Endothelial cell of umbilical vein (primary cell): ENCODE measurements at regions not wholly inside any gene's neighbourhood (a gene's known extent, or its start where the extent isn't known, plus 50 kb on each side); places are given as distances from the start of the nearest gene placed in this dataset.

Experiments
- BruUV-seq: library from RNA; stranded (reverse); fragments of 400-500 nt; replicated peaks from 2 replicates; lab custom pipeline; 2021; lab: Mats Ljungman, UMichigan
- CTCF ChIA-PET: fragments of 300-600, 350-600 bp; sonication (Branson Sonifier 250); formaldehyde crosslinking; loops from one replicate; lab custom pipeline; 2021; ENCODE audit warnings: antibody characterized with exemption, inconsistent platforms; lab: Charles Lee
- POLR2A ChIA-PET: fragments of 300-600, 350-600 bp; sonication (Branson Sonifier 250); formaldehyde crosslinking; loops from one replicate; lab custom pipeline; 2021; ENCODE audit warnings: antibody characterized with exemption, inconsistent platforms; lab: Charles Lee
- DNase-seq: peaks from one replicate; pipeline ENCODE4 v3.0.0-alpha.2; 2011; ENCODE audit warnings: low read depth, low spot score
- FAIRE-seq: peaks from 2 replicates; lab custom pipeline; 2011; peaks lifted over from hg19 to GRCh38; lab: Jason Lieb, UNC
- H2AFZ ChIP-seq: 2 replicates; pipeline ENCODE4 v1.6.0; 2012; ENCODE audit warnings: low read depth, low read length, control low read depth, inconsistent platforms
- H3K27ac ChIP-seq: 2 replicates; pipeline ENCODE4 v1.5.1; 2011; ENCODE audit warnings: low read depth, mild to moderate bottlenecking, control low read depth, low read length, moderate library complexity; ENCODE audit not compliant: insufficient read depth
- H3K27me3 ChIP-seq, 2 experiments: 2 replicates each; pipeline versions ENCODE4 v1.6.0 to v1.6.1; 2011; ENCODE audit warnings: low read length in 2 of 2, mixed read lengths in 1 of 2; ENCODE audit not compliant: control insufficient read depth in 2 of 2, insufficient read depth in 2 of 2
- H3K36me3 ChIP-seq, 2 experiments: 2 replicates in 1 of 2; 3 replicates in 1 of 2; pipeline ENCODE4 v1.5.1; 2011; ENCODE audit warnings: low read length in 2 of 2, mild to moderate bottlenecking in 1 of 2, moderate library complexity in 1 of 2; ENCODE audit not compliant: control insufficient read depth in 2 of 2, insufficient read depth in 2 of 2; ENCODE audit errors: extremely low read depth in 1 of 2
- H3K4me1 ChIP-seq: 3 replicates; pipeline ENCODE4 v1.5.1; 2011; ENCODE audit warnings: mild to moderate bottlenecking, low read length; ENCODE audit not compliant: control insufficient read depth, insufficient read depth; ENCODE audit errors: extremely low read depth
- H3K4me2 ChIP-seq: 2 replicates; pipeline ENCODE4 v1.6.1; 2011; ENCODE audit warnings: low read length, control low read depth, mixed read lengths; ENCODE audit not compliant: insufficient read depth
- H3K4me3 ChIP-seq, 3 experiments: fragments of 200-600 bp in 1 of 3; sonication (generic), shearing (Covaris generic) in 1 of 3; replicated peaks in 1 of 3; 2 replicates each; pipeline ENCODE4 v1.5.1; 2011 to 2016; ENCODE audit warnings: control low read depth in 3 of 3, low read length in 3 of 3, mild to moderate bottlenecking in 2 of 3, inconsistent platforms in 1 of 3, low read depth in 1 of 3, moderate library complexity in 1 of 3; ENCODE audit not compliant: insufficient read depth in 1 of 3
- H3K79me2 ChIP-seq: 2 replicates; pipeline ENCODE4 v1.6.0; 2012; ENCODE audit warnings: low read length, inconsistent platforms; ENCODE audit not compliant: control insufficient read depth, insufficient read depth
- H3K9ac ChIP-seq: replicated peaks from 2 replicates; pipeline ENCODE3; 2011; ENCODE audit warnings: low read length, control low read depth; ENCODE audit not compliant: insufficient read depth; ENCODE audit errors: extremely low read depth
- H3K9me1 ChIP-seq: replicated peaks from 3 replicates; pipeline ENCODE4 v1.6.0; 2011; ENCODE audit warnings: mild to moderate bottlenecking, low read length; ENCODE audit not compliant: control insufficient read depth, insufficient read depth; ENCODE audit errors: extremely low read depth
- H3K9me3 ChIP-seq: replicated peaks from 2 replicates; pipeline ENCODE4 v1.5.1; 2012; ENCODE audit warnings: low read length, inconsistent platforms; ENCODE audit not compliant: control insufficient read depth, insufficient read depth
- H4K20me1 ChIP-seq: replicated peaks from 2 replicates; pipeline ENCODE3; 2011; ENCODE audit warnings: mild to moderate bottlenecking, low read length; ENCODE audit not compliant: control insufficient read depth, insufficient read depth; ENCODE audit errors: extremely low read depth
- EZH2 ChIP-seq: IDR thresholded peaks from 2 replicates; pipeline ENCODE4 v1.6.1; 2012; ENCODE audit warnings: borderline replicate concordance, low read depth, mild to moderate bottlenecking, moderate library complexity, low read length, inconsistent platforms; ENCODE audit not compliant: severe bottlenecking
- FOS ChIP-seq: IDR thresholded peaks from 2 replicates; pipeline ENCODE4 v1.6.1; 2011; ENCODE audit warnings: mild to moderate bottlenecking, low read length, moderate library complexity, borderline replicate concordance; ENCODE audit not compliant: insufficient read depth
- JUN ChIP-seq: IDR thresholded peaks from 2 replicates; pipeline ENCODE4 v1.6.1; 2011; ENCODE audit warnings: borderline replicate concordance, low read depth; ENCODE audit not compliant: insufficient read length, insufficient read depth
- MYC ChIP-seq: IDR thresholded peaks from one replicate; pipeline ENCODE4 v1.6.1; 2011; ENCODE audit warnings: mild to moderate bottlenecking, low read depth, low read length
- POLR2A ChIP-seq: IDR thresholded peaks from 2 replicates; pipeline ENCODE4 v1.6.1; 2012; ENCODE audit warnings: low read depth, mild to moderate bottlenecking, control low read depth, low read length
- POLR2AphosphoS5 ChIP-seq: IDR thresholded peaks from 2 replicates; pipeline ENCODE4 v1.6.1; 2012; ENCODE audit warnings: low read depth, mild to moderate bottlenecking, control low read depth, low read length, moderate library complexity; ENCODE audit not compliant: insufficient read depth
- dilution Hi-C: fragments of 300-500 bp; cut with MboI; formaldehyde crosslinking; loops from one replicate; pipeline ENCODE4 v1.15.0; 2019; ENCODE audit warnings: low sequenced_read_pairs; ENCODE audit not compliant: extremely low pct_ligation_motif_present
- intact Hi-C: fragments of 100-400 bp; cut with micrococcal nuclease; formaldehyde crosslinking; loops from one replicate; pipeline ENCODE4 v1.10.0; 2022
- TF ChIP-seq, protein P1 (sequence below): IDR thresholded peaks from 2 replicates; pipeline ENCODE4 v1.6.1; 2011; ENCODE audit not compliant: insufficient read depth, insufficient read length
- TF ChIP-seq, protein P2 (sequence below), 2 donors: IDR thresholded peaks; 1 replicate in 1 of 2; 2 replicates in 1 of 2; pipeline ENCODE4 v1.5.1; 2011; ENCODE audit warnings: low read length in 2 of 2, mild to moderate bottlenecking in 2 of 2, moderate library complexity in 2 of 2, control low read depth in 1 of 2, inconsistent platforms in 1 of 2, low read depth in 1 of 2; ENCODE audit not compliant: insufficient read depth in 1 of 2; ENCODE audit errors: extremely low read depth in 1 of 2

- Histone ChIP-seq H3K27me3 (peaks cover 3 to 8% of the 10 kb centered on the region in 2 experiments), H3K9ac (no peak overlapping the region), H3K79me2 (no peaks in the 10 kb centered on the region), H2AFZ (no peak overlapping the region), H3K27ac (no peak overlapping the region), H3K9me1 (no peaks in the 10 kb centered on the region), H3K4me2 (no peak overlapping the region), H3K36me3 (no peaks in the 10 kb centered on the region), H4K20me1 (no peaks in the 10 kb centered on the region), H3K9me3 (no peaks in the 10 kb centered on the region), H3K4me3 (no peak overlapping the region), H3K4me1 (no peaks in the 10 kb centered on the region)
- BruUV-seq: no TSS peak
- CTCF ChIA-PET: no interaction called here
- no peak for FAIRE-seq
- intact Hi-C loops (no loop called here), dilution Hi-C loops (no loop called here)
- TF ChIP-seq POLR2AphosphoS5 (no peak), FOS (no peak), MYC (no peak), JUN (no peak), POLR2A (no peak)
- DNase-seq: no peak
- POLR2A ChIA-PET: no interaction called here
These were observed 95.4 kb upstream of the VGLL4 start for GRCh38 chr3:11739123-11739522.

DNA sequence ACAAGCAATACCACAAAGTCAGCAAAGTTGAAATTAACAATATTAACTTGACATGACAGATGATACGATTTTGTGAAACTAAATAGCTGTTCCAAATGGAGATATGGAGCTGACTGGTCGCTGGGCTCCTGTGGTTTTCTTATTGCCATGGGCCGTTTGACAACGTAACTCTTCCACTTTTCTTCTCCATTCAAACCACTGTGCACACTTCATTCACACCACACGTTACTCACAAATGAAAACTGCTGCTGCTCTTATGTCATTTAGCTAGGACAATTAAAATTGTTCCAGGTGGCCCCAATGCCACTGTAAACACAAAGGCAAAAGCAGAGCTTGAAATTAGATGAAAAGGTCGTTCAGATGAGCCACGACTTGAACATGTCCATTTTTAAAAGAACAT is 94.0 kb upstream of the VGLL4 start:
- POLR2A ChIA-PET: no interaction called here
- intact Hi-C loops (no loop called here), dilution Hi-C loops (no loop called here)
- FAIRE-seq (no peak), DNase-seq (no peak)
- Histone ChIP-seq H2AFZ (no peak overlapping the region), H3K9me3 (no peaks in the 10 kb centered on the region), H3K36me3 (no peaks in the 10 kb centered on the region), H3K4me1 (no peaks in the 10 kb centered on the region), H3K27ac (no peak overlapping the region), H3K79me2 (no peaks in the 10 kb centered on the region), H3K27me3 (peaks cover 3 to 8% of the 10 kb centered on the region in 2 experiments), H4K20me1 (no peaks in the 10 kb centered on the region), H3K4me3 (no peak overlapping the region), H3K9ac (no peak overlapping the region), H3K9me1 (no peaks in the 10 kb centered on the region), H3K4me2 (no peak overlapping the region)
- no TSS peak for BruUV-seq
- TF ChIP-seq FOS (no peak), POLR2A (no peak), EZH2 (no peak)
- TF ChIP-seq, protein P1, sequence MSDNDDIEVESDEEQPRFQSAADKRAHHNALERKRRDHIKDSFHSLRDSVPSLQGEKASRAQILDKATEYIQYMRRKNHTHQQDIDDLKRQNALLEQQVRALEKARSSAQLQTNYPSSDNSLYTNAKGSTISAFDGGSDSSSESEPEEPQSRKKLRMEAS: no peak
- TF ChIP-seq, protein P2, sequence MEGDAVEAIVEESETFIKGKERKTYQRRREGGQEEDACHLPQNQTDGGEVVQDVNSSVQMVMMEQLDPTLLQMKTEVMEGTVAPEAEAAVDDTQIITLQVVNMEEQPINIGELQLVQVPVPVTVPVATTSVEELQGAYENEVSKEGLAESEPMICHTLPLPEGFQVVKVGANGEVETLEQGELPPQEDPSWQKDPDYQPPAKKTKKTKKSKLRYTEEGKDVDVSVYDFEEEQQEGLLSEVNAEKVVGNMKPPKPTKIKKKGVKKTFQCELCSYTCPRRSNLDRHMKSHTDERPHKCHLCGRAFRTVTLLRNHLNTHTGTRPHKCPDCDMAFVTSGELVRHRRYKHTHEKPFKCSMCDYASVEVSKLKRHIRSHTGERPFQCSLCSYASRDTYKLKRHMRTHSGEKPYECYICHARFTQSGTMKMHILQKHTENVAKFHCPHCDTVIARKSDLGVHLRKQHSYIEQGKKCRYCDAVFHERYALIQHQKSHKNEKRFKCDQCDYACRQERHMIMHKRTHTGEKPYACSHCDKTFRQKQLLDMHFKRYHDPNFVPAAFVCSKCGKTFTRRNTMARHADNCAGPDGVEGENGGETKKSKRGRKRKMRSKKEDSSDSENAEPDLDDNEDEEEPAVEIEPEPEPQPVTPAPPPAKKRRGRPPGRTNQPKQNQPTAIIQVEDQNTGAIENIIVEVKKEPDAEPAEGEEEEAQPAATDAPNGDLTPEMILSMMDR (IDR thresholded peaks at IDR 0.05; ENCODE audit: extremely low read depth in 1 of 2, insufficient read depth in 1 of 2, low read depth in 1 of 2, low read length in 2 of 2): no peak
- CTCF ChIA-PET: interaction anchor here (1.4 to 1.7 kb wide), 2 partner anchors 9 to 17 kb away, joined by 3 to 4 read pairs; no protein-coding TSS in a partner anchor
